GM23338 (cell line): ENCODE measurements at regions not wholly inside any gene's neighbourhood (a gene's known extent, or its start where the extent isn't known, plus 50 kb on each side); places are given as distances from the start of the nearest gene placed in this dataset.

ENCODE experiments used
- ATAC-seq: fragments of 200-7000 bp; cut with Tn5 transposase; 3 replicates; pipeline ENCODE4 v1.9.1; 2020
- DNase-seq: peaks from one replicate; pipeline ENCODE4 v3.0.0-alpha.2; 2015; ENCODE audit warnings: low spot score
- H2AFZ ChIP-seq: fragments of 200-600 bp; sonication (generic); 2 replicates; pipeline ENCODE4 v1.8.0; 2016; ENCODE audit warnings: antibody characterized with exemption, mild to moderate bottlenecking, moderate library complexity
- H3F3A ChIP-seq: fragments of 200-600 bp; sonication (generic); replicated peaks from 2 replicates; pipeline ENCODE4 v1.8.0; 2017; ENCODE audit warnings: antibody characterized with exemption, mixed run types, low read depth
- H3K27ac ChIP-seq: fragments of 200-600 bp; sonication (generic); 2 replicates; pipeline ENCODE4 v1.6.1; 2016; ENCODE audit warnings: low read depth
- H3K27me3 ChIP-seq: fragments of 200-600 bp; sonication (generic); 2 replicates; pipeline ENCODE4 v1.8.0; 2016; ENCODE audit warnings: mild to moderate bottlenecking, mixed run types, moderate library complexity; ENCODE audit not compliant: insufficient read depth
- H3K36me3 ChIP-seq: fragments of 200-600 bp; sonication (generic); 2 replicates; pipeline ENCODE4 v1.8.0; 2016; ENCODE audit warnings: mild to moderate bottlenecking; ENCODE audit not compliant: insufficient read depth
- H3K4me1 ChIP-seq: fragments of 200-600 bp; sonication (generic); 2 replicates; pipeline ENCODE4 v1.8.0; 2016; ENCODE audit warnings: mild to moderate bottlenecking, moderate library complexity; ENCODE audit not compliant: insufficient read depth
- H3K4me2 ChIP-seq: fragments of 200-600 bp; sonication (generic); 2 replicates; pipeline ENCODE4 v1.7.1; 2017; ENCODE audit warnings: mixed run types
- H3K4me3 ChIP-seq: fragments of 200-600 bp; sonication (generic); 2 replicates; pipeline ENCODE4 v1.6.1; 2016; ENCODE audit warnings: mixed run types
- H3K79me2 ChIP-seq: fragments of 200-600 bp; sonication (generic); replicated peaks from 2 replicates; pipeline ENCODE4 v1.8.0; 2017; ENCODE audit warnings: mild to moderate bottlenecking; ENCODE audit not compliant: insufficient read depth
- H3K9me2 ChIP-seq: fragments of 200-600 bp; sonication (generic); 2 replicates; pipeline ENCODE4 v1.8.0; 2017; ENCODE audit not compliant: insufficient read depth
- H4K20me1 ChIP-seq: fragments of 200-600 bp; sonication (generic); replicated peaks from 2 replicates; pipeline ENCODE4 v1.8.0; 2017; ENCODE audit warnings: mild to moderate bottlenecking; ENCODE audit not compliant: insufficient read depth
- H3K27ac Mint-ChIP-seq: 2 replicates; pipeline ENCODE4 v1.8.0; 2020; ENCODE audit warnings: inconsistent platforms, mild to moderate bottlenecking, moderate library complexity, mixed read lengths
- H3K27me3 Mint-ChIP-seq: 3 replicates; pipeline ENCODE4 v1.8.0; 2022; ENCODE audit warnings: low read depth, mild to moderate bottlenecking, moderate library complexity, mixed read lengths, inconsistent platforms; ENCODE audit not compliant: insufficient read depth, poor library complexity
- H3K36me3 Mint-ChIP-seq: 3 replicates; pipeline ENCODE4 v1.8.0; 2021; ENCODE audit warnings: low read depth, mild to moderate bottlenecking, inconsistent platforms, moderate library complexity, mixed read lengths
- H3K4me1 Mint-ChIP-seq: 3 replicates; pipeline ENCODE4 v1.8.0; 2020; ENCODE audit warnings: mild to moderate bottlenecking, inconsistent platforms, mixed read lengths
- H3K4me3 Mint-ChIP-seq: 3 replicates; pipeline ENCODE4 v1.8.0; 2021; ENCODE audit warnings: moderate library complexity, mild to moderate bottlenecking, inconsistent platforms, mixed read lengths
- H3K9me3 Mint-ChIP-seq: 3 replicates; pipeline ENCODE4 v1.8.0; 2020; ENCODE audit warnings: moderate library complexity, mild to moderate bottlenecking, inconsistent platforms, mixed read lengths
- CREB1 ChIP-seq: fragments of 250-450 bp; sonication (Bioruptor Pico); IDR thresholded peaks from 2 replicates; pipeline ENCODE4 v1.5.0; 2020; ENCODE audit warnings: low read depth, mild to moderate bottlenecking, moderate library complexity
- EZH2 ChIP-seq: fragments of 200-600 bp; sonication (generic); IDR thresholded peaks from one replicate; pipeline ENCODE4 v1.8.0; 2017; ENCODE audit warnings: antibody characterized with exemption, mild to moderate bottlenecking, low read depth; ENCODE audit not compliant: unreplicated experiment
- EZH2phosphoT487 ChIP-seq: fragments of 200-600 bp; sonication (generic); IDR thresholded peaks from one replicate; pipeline ENCODE4 v1.8.1; 2018; ENCODE audit warnings: antibody characterized with exemption; ENCODE audit not compliant: unreplicated experiment
- JUNB ChIP-seq: IDR thresholded peaks from one replicate; pipeline ENCODE4 v1.6.1; 2016; ENCODE audit warnings: antibody characterized with exemption; ENCODE audit not compliant: unreplicated experiment
- NANOG ChIP-seq: IDR thresholded peaks from 2 replicates; pipeline ENCODE4 v1.6.1; 2016; ENCODE audit warnings: antibody characterized with exemption, borderline replicate concordance
- POLR2AphosphoS5 ChIP-seq: IDR thresholded peaks from 2 replicates; pipeline ENCODE4 v1.6.1; 2016; ENCODE audit warnings: antibody characterized with exemption, low read depth
- STAT1 ChIP-seq: IDR thresholded peaks from one replicate; pipeline ENCODE4 v1.6.1; 2016; ENCODE audit warnings: antibody characterized with exemption; ENCODE audit not compliant: unreplicated experiment
- ZNF114 ChIP-seq: fragments of 250-450 bp; sonication (Bioruptor Pico); IDR thresholded peaks from 2 replicates; pipeline ENCODE4 v1.5.0; 2020; ENCODE audit warnings: mild to moderate bottlenecking, moderate library complexity
- ZNF331 ChIP-seq: fragments of 250-450 bp; sonication (Bioruptor Pico); IDR thresholded peaks from 2 replicates; pipeline ENCODE4 v1.5.0; 2020; ENCODE audit warnings: low read depth, mild to moderate bottlenecking, moderate library complexity
- TF ChIP-seq, protein P1 (sequence below): fragments of 250-450 bp; sonication (Bioruptor Pico); IDR thresholded peaks from 2 replicates; pipeline ENCODE4 v1.5.0; 2020; ENCODE audit warnings: mild to moderate bottlenecking, moderate library complexity
- TF ChIP-seq, protein P2 (sequence below), 2 experiments: fragments of 200-600 bp in 1 of 2; sonication (generic) in 1 of 2; conservative IDR thresholded peaks; 2 replicates each; pipeline versions ENCODE4 v1.5.1 to v1.6.1; 2016 to 2017; ENCODE audit warnings: antibody characterized with exemption in 2 of 2, low read depth in 2 of 2, mild to moderate bottlenecking in 2 of 2, moderate library complexity in 1 of 2
- TF ChIP-seq, protein P3 (sequence below): IDR thresholded peaks from one replicate; pipeline ENCODE4 v1.6.1; 2018; ENCODE audit warnings: antibody characterized with exemption; ENCODE audit not compliant: unreplicated experiment
- TF ChIP-seq, protein P4 (sequence below): IDR thresholded peaks from 2 replicates; pipeline ENCODE4 v1.6.1; 2016; ENCODE audit warnings: antibody characterized with exemption

DNA sequence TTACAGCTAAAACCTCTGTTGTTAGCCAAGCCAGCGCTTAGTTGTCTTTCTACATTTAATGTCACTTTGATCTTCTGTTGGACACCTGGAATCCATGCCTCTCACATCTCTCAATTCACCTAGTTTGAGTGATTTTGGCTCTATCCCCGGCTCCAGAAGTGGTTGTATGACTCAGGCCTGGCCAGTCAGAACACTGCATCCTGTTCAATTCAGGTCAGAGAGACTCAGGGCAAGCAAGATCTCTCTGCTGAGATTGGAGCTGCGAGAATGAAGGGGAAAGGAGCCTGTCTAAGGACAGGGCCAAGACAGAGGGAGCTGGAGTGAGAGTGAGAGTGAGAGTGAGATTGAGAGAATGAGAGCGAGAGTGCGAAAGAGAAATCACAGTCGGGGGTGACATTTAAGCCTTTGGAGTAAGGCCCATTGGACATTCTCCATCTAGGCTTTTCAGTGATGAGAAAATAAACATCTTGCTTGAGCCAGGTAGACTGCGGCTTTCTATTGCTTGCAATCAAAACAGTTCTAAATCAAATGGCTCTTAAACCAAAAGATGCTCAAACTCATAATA is 83.3 kb upstream of the DYNC1I1 start:
- Histone ChIP-seq H3K4me3 (no peak overlapping the region), H4K20me1 (no peaks in the 10 kb centered on the region), H3K79me2 (no peaks in the 10 kb centered on the region), H3K4me2 (no peak overlapping the region), H3K9me2 (no peaks in the 10 kb centered on the region), H3K27ac (no peak overlapping the region), H3K27me3 (no peaks in the 10 kb centered on the region), H3K4me1 (peaks cover 3% of the 10 kb centered on the region), H3F3A (no peaks in the 10 kb centered on the region), H3K36me3 (no peaks in the 10 kb centered on the region), H2AFZ (no peak overlapping the region)
- Mint-ChIP-seq H3K4me3 (no peak overlapping the region), H3K4me1 (peaks cover 3% of the 10 kb centered on the region; the same call in 2 of the 3 replicates), H3K9me3 (no peaks in the 10 kb centered on the region), H3K36me3 (no peaks in the 10 kb centered on the region), H3K27ac (no peak overlapping the region), H3K27me3 (peaks cover 1% of the 10 kb centered on the region)
- DNase-seq (no peak), ATAC-seq (no peak)
- TF ChIP-seq ZNF331 (no peak), STAT1 (no peak), EZH2 (no peak), EZH2phosphoT487 (no peak), ZNF114 (no peak), CREB1 (no peak), JUNB (no peak), NANOG (no peak), POLR2AphosphoS5 (no peak)
- TF ChIP-seq, protein P1, sequence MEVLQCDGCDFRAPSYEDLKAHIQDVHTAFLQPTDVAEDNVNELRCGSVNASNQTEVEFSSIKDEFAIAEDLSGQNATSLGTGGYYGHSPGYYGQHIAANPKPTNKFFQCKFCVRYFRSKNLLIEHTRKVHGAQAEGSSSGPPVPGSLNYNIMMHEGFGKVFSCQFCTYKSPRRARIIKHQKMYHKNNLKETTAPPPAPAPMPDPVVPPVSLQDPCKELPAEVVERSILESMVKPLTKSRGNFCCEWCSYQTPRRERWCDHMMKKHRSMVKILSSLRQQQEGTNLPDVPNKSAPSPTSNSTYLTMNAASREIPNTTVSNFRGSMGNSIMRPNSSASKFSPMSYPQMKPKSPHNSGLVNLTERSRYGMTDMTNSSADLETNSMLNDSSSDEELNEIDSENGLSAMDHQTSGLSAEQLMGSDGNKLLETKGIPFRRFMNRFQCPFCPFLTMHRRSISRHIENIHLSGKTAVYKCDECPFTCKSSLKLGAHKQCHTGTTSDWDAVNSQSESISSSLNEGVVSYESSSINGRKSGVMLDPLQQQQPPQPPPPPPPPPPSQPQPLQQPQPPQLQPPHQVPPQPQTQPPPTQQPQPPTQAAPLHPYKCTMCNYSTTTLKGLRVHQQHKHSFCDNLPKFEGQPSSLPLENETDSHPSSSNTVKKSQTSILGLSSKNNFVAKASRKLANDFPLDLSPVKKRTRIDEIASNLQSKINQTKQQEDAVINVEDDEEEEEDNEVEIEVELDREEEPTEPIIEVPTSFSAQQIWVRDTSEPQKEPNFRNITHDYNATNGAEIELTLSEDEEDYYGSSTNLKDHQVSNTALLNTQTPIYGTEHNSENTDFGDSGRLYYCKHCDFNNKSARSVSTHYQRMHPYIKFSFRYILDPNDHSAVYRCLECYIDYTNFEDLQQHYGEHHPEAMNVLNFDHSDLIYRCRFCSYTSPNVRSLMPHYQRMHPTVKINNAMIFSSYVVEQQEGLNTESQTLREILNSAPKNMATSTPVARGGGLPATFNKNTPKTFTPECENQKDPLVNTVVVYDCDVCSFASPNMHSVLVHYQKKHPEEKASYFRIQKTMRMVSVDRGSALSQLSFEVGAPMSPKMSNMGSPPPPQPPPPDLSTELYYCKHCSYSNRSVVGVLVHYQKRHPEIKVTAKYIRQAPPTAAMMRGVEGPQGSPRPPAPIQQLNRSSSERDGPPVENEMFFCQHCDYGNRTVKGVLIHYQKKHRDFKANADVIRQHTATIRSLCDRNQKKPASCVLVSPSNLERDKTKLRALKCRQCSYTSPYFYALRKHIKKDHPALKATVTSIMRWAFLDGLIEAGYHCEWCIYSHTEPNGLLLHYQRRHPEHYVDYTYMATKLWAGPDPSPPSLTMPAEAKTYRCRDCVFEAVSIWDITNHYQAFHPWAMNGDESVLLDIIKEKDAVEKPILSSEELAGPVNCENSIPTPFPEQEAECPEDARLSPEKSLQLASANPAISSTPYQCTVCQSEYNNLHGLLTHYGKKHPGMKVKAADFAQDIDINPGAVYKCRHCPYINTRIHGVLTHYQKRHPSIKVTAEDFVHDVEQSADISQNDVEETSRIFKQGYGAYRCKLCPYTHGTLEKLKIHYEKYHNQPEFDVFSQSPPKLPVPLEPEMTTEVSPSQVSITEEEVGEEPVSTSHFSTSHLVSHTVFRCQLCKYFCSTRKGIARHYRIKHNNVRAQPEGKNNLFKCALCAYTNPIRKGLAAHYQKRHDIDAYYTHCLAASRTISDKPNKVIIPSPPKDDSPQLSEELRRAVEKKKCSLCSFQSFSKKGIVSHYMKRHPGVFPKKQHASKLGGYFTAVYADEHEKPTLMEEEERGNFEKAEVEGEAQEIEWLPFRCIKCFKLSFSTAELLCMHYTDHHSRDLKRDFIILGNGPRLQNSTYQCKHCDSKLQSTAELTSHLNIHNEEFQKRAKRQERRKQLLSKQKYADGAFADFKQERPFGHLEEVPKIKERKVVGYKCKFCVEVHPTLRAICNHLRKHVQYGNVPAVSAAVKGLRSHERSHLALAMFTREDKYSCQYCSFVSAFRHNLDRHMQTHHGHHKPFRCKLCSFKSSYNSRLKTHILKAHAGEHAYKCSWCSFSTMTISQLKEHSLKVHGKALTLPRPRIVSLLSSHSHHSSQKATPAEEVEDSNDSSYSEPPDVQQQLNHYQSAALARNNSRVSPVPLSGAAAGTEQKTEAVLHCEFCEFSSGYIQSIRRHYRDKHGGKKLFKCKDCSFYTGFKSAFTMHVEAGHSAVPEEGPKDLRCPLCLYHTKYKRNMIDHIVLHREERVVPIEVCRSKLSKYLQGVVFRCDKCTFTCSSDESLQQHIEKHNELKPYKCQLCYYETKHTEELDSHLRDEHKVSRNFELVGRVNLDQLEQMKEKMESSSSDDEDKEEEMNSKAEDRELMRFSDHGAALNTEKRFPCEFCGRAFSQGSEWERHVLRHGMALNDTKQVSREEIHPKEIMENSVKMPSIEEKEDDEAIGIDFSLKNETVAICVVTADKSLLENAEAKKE, result no peak
- TF ChIP-seq, protein P2, sequence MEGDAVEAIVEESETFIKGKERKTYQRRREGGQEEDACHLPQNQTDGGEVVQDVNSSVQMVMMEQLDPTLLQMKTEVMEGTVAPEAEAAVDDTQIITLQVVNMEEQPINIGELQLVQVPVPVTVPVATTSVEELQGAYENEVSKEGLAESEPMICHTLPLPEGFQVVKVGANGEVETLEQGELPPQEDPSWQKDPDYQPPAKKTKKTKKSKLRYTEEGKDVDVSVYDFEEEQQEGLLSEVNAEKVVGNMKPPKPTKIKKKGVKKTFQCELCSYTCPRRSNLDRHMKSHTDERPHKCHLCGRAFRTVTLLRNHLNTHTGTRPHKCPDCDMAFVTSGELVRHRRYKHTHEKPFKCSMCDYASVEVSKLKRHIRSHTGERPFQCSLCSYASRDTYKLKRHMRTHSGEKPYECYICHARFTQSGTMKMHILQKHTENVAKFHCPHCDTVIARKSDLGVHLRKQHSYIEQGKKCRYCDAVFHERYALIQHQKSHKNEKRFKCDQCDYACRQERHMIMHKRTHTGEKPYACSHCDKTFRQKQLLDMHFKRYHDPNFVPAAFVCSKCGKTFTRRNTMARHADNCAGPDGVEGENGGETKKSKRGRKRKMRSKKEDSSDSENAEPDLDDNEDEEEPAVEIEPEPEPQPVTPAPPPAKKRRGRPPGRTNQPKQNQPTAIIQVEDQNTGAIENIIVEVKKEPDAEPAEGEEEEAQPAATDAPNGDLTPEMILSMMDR (conservative IDR thresholded peaks at IDR 0.05; ENCODE audit: low read depth in 2 of 2), result no peak
- TF ChIP-seq, protein P3, sequence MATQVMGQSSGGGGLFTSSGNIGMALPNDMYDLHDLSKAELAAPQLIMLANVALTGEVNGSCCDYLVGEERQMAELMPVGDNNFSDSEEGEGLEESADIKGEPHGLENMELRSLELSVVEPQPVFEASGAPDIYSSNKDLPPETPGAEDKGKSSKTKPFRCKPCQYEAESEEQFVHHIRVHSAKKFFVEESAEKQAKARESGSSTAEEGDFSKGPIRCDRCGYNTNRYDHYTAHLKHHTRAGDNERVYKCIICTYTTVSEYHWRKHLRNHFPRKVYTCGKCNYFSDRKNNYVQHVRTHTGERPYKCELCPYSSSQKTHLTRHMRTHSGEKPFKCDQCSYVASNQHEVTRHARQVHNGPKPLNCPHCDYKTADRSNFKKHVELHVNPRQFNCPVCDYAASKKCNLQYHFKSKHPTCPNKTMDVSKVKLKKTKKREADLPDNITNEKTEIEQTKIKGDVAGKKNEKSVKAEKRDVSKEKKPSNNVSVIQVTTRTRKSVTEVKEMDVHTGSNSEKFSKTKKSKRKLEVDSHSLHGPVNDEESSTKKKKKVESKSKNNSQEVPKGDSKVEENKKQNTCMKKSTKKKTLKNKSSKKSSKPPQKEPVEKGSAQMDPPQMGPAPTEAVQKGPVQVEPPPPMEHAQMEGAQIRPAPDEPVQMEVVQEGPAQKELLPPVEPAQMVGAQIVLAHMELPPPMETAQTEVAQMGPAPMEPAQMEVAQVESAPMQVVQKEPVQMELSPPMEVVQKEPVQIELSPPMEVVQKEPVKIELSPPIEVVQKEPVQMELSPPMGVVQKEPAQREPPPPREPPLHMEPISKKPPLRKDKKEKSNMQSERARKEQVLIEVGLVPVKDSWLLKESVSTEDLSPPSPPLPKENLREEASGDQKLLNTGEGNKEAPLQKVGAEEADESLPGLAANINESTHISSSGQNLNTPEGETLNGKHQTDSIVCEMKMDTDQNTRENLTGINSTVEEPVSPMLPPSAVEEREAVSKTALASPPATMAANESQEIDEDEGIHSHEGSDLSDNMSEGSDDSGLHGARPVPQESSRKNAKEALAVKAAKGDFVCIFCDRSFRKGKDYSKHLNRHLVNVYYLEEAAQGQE, result no peak
- TF ChIP-seq, protein P4, sequence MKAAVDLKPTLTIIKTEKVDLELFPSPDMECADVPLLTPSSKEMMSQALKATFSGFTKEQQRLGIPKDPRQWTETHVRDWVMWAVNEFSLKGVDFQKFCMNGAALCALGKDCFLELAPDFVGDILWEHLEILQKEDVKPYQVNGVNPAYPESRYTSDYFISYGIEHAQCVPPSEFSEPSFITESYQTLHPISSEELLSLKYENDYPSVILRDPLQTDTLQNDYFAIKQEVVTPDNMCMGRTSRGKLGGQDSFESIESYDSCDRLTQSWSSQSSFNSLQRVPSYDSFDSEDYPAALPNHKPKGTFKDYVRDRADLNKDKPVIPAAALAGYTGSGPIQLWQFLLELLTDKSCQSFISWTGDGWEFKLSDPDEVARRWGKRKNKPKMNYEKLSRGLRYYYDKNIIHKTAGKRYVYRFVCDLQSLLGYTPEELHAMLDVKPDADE, result no peak
